Ureter (tissue), 1 donor: ENCODE measurements at regions not wholly inside any gene's neighbourhood (a gene's known extent, or its start where the extent isn't known, plus 50 kb on each side); places are given as distances from the start of the nearest gene placed in this dataset.
"Not testable (repeated sequence)": the region's sequence is repeated elsewhere in the genome, so short reads cannot be mapped to it uniquely, and the experiment has no call there.

Source experiments
- DNase-seq: peaks from one replicate; pipeline ENCODE4 v3.0.0-alpha.2; 2020; ENCODE audit warnings: low spot score
- donor health status: DM: yes; HTN: yes; CAD: no.

- no peak for DNase-seq
Measured at GRCh38 chr2:76268484-76268883, 557.8 kb upstream of the GCFC2 start.

- no peak for DNase-seq
Measured at GRCh38 chr2:76257802-76258201, 547.1 kb upstream of the GCFC2 start.

- DNase-seq: no peak
Measured at GRCh38 chr2:76256458-76257088, 545.9 kb upstream of the GCFC2 start.

- no peak for DNase-seq
Measured at GRCh38 chr2:76252704-76253103, 542.0 kb upstream of the GCFC2 start.

GRCh38 chr2:76251342-76251741 is 540.6 kb upstream of the GCFC2 start:
- no peak for DNase-seq

- no peak for DNase-seq
Measured at GRCh38 chr2:76247006-76247405, 536.3 kb upstream of the GCFC2 start.

GRCh38 chr2:76211991-76212985 is 501.6 kb upstream of the GCFC2 start:
- no peak for DNase-seq

- no peak for DNase-seq
Measured at GRCh38 chr2:76210551-76210950, 499.8 kb upstream of the GCFC2 start.

GRCh38 chr2:76204048-76204447 is 493.3 kb upstream of the GCFC2 start:
- no peak for DNase-seq

GRCh38 chr2:76202866-76203265 is 492.2 kb upstream of the GCFC2 start:
- DNase-seq: no peak

- DNase-seq: peak; percentile 69
Measured at GRCh38 chr2:76197842-76198448, 487.2 kb upstream of the GCFC2 start.

- DNase-seq: no peak
Measured at GRCh38 chr2:76197428-76197827, 486.7 kb upstream of the GCFC2 start.

- no peak for DNase-seq
Measured at GRCh38 chr2:76194031-76194775, 483.5 kb upstream of the GCFC2 start.

- DNase-seq: no peak
Measured at GRCh38 chr2:76193089-76193488, 482.4 kb upstream of the GCFC2 start.

- no peak for DNase-seq
Measured at GRCh38 chr2:76188334-76189008, 477.8 kb upstream of the GCFC2 start.

GRCh38 chr2:76187415-76187814 is 476.7 kb upstream of the GCFC2 start:
- no peak for DNase-seq

- DNase-seq: no peak
Measured at GRCh38 chr2:76180676-76181075, 470.0 kb upstream of the GCFC2 start.

- no peak for DNase-seq
Measured at GRCh38 chr2:76178610-76179009, 467.9 kb upstream of the GCFC2 start.

- DNase-seq: no peak
Measured at GRCh38 chr2:76175295-76175694, 464.6 kb upstream of the GCFC2 start.

GRCh38 chr2:76174505-76174904 is 463.8 kb upstream of the GCFC2 start:
- no peak for DNase-seq

- not testable (repeated sequence) for DNase-seq
Measured at GRCh38 chr2:76173206-76173605, 462.5 kb upstream of the GCFC2 start.
